Brain microvascular endothelial cell (primary cell): ENCODE measurements at regions not wholly inside any gene's neighbourhood (a gene's known extent, or its start where the extent isn't known, plus 50 kb on each side); places are given as distances from the start of the nearest gene placed in this dataset.

Experiments used
- DNase-seq: peaks from one replicate; pipeline ENCODE4 v3.0.0-alpha.2; 2020
- H3K27ac ChIP-seq: fragments of 250-450 bp; sonication (Bioruptor Pico); 2 replicates; pipeline ENCODE4 v1.5.1; 2020; ENCODE audit warnings: mild to moderate bottlenecking, moderate library complexity
- H3K27me3 ChIP-seq: fragments of 250-450 bp; sonication (Bioruptor Pico); replicated peaks from 2 replicates; pipeline ENCODE4 v1.5.1; 2020; ENCODE audit warnings: mild to moderate bottlenecking
- H3K36me3 ChIP-seq: fragments of 250-450 bp; sonication (Bioruptor Pico); replicated peaks from 2 replicates; pipeline ENCODE4 v1.5.1; 2020; ENCODE audit warnings: mild to moderate bottlenecking
- H3K4me3 ChIP-seq: 2 replicates; pipeline ENCODE4 v1.5.1; 2011; ENCODE audit warnings: low read depth, mild to moderate bottlenecking, control low read depth, low read length, moderate library complexity
- CTCF ChIP-seq: IDR thresholded peaks from 2 replicates; pipeline ENCODE4 v1.5.1; 2011; ENCODE audit warnings: low read depth, mild to moderate bottlenecking, moderate library complexity, low read length, control low read depth, inconsistent platforms; ENCODE audit errors: missing control alignments
- in situ Hi-C: cut with HindIII; loops from 2 replicates; pipeline ENCODE4 v1.10.0; 2017; ENCODE audit warnings: low sequenced_read_pairs, low pct_ligation_motif_present

- H3K27ac ChIP-seq, result no peak overlapping the region
- DNase-seq, result no peak
- H3K36me3 ChIP-seq, result no peaks in the 10 kb centered on the region
- TF ChIP-seq CTCF, result no peak
- in situ Hi-C loops, result no loop called here
- H3K4me3 ChIP-seq, result no peak overlapping the region
- no peaks in the 10 kb centered on the region for H3K27me3 ChIP-seq
These were observed 715.5 kb downstream of the BRD1 start for GRCh38 chr22:49112176-49112575.

- TF ChIP-seq CTCF, result no peak
- in situ Hi-C loops, result no loop called here
- H3K4me3 ChIP-seq, result no peak overlapping the region
These were observed 716.6 kb downstream of the BRD1 start for GRCh38 chr22:49111085-49111484.

GRCh38 chr22:49108636-49109315, 718.9 kb downstream of the BRD1 start:
- H3K36me3 ChIP-seq, result no peaks in the 10 kb centered on the region
- H3K4me3 ChIP-seq, result no peak overlapping the region
- no peak for TF ChIP-seq CTCF
- no peaks in the 10 kb centered on the region for H3K27me3 ChIP-seq
- no peak overlapping the region for H3K27ac ChIP-seq
- no peak for DNase-seq
- in situ Hi-C loops, result no loop called here

More at GRCh38 chr22:49111085-49111484, 716.6 kb downstream of the BRD1 start:
- DNase-seq, result no peak
- no peaks in the 10 kb centered on the region for H3K27me3 ChIP-seq
- no peak overlapping the region for H3K27ac ChIP-seq
- H3K36me3 ChIP-seq, result no peaks in the 10 kb centered on the region

GRCh38 chr22:49107961-49108530, 719.6 kb downstream of the BRD1 start:
- H3K27ac ChIP-seq, result no peak overlapping the region
- H3K4me3 ChIP-seq, result no peak overlapping the region
- no peak for DNase-seq
- in situ Hi-C loops, result no loop called here
- no peaks in the 10 kb centered on the region for H3K36me3 ChIP-seq
- TF ChIP-seq CTCF, result no peak
- no peaks in the 10 kb centered on the region for H3K27me3 ChIP-seq

GRCh38 chr22:49107561-49107960, 720.1 kb downstream of the BRD1 start:
- TF ChIP-seq CTCF, result no peak
- Histone ChIP-seq H3K27ac (no peak overlapping the region), H3K36me3 (no peaks in the 10 kb centered on the region), H3K4me3 (no peak overlapping the region), H3K27me3 (no peaks in the 10 kb centered on the region)
- no peak for DNase-seq
- in situ Hi-C loops, result no loop called here

GRCh38 chr22:49106842-49107152, 720.9 kb downstream of the BRD1 start:
- in situ Hi-C loops, result no loop called here
- no peaks in the 10 kb centered on the region for H3K27me3 ChIP-seq
- H3K36me3 ChIP-seq, result no peaks in the 10 kb centered on the region
- no peak for DNase-seq
- no peak overlapping the region for H3K27ac ChIP-seq
- TF ChIP-seq CTCF, result no peak
- no peak overlapping the region for H3K4me3 ChIP-seq
